Fibroblast of villous mesenchyme (primary cell): ENCODE measurements at regions not wholly inside any gene's neighbourhood (a gene's known extent, or its start where the extent isn't known, plus 50 kb on each side); places are given as distances from the start of the nearest gene placed in this dataset.

Experiments
- DNase-seq: peaks from one replicate; pipeline ENCODE4 v3.0.0-alpha.2; 2010; ENCODE audit warnings: low read depth
- H3K4me3 ChIP-seq: 2 replicates; pipeline ENCODE4 v1.5.1; 2011; ENCODE audit warnings: low read depth, mild to moderate bottlenecking, low read length
- CTCF ChIP-seq: IDR thresholded peaks from 2 replicates; pipeline ENCODE4 v1.5.1; 2012; ENCODE audit warnings: low read depth, mild to moderate bottlenecking, low read length; ENCODE audit not compliant: insufficient read depth

- H3K4me3 ChIP-seq: no peak overlapping the region
- no peak for TF ChIP-seq CTCF
- DNase-seq: no peak
Measured at GRCh38 chr1:198887866-198888265, 249.0 kb downstream of the PTPRC start.

DNA sequence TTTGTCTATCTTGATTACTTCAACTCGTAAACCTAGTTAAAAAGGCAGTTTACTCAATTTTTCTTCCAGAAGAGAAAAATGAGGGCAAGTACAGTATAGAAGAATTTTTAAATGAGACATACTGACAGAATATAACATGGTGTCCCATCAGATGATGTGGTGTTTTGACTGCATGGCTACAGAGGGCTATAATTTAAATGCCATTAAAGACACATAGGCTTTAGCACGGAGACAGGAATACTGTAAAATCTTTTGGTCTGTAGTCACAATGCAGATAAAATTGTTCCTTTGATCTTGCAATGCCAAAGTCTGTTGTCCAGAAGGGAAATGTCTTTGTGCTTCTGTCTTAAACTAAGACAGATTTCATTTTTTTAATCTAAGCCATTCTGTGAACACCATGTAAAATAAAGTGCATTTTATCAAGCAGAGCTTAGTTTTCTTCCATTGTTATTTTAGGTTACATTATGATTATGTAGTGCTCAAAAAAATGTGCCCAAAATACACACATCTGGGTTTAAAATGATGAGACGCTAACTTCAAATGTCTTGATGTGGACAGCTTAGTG lies 249.6 kb downstream of the PTPRC start:
- no peak for DNase-seq
- no peak overlapping the region for H3K4me3 ChIP-seq
- TF ChIP-seq CTCF: no peak

- no peak for TF ChIP-seq CTCF
- DNase-seq: no peak
- H3K4me3 ChIP-seq: no peak overlapping the region
Measured at GRCh38 chr1:198889101-198889500, 250.3 kb downstream of the PTPRC start.

GRCh38 chr1:198889749-198890148 lies 250.9 kb downstream of the PTPRC start:
- no peak for DNase-seq
- no peak overlapping the region for H3K4me3 ChIP-seq
- no peak for TF ChIP-seq CTCF

GRCh38 chr1:198890214-198890930 lies 251.5 kb downstream of the PTPRC start:
- H3K4me3 ChIP-seq: no peak overlapping the region
- TF ChIP-seq CTCF: no peak
- peak; percentile 83 for DNase-seq

GRCh38 chr1:198892065-198892464 lies 253.2 kb downstream of the PTPRC start:
- no peak for TF ChIP-seq CTCF
- peak; percentile 79 for DNase-seq
- H3K4me3 ChIP-seq: no peak overlapping the region
